HFF-Myc (cell line): ENCODE measurements at regions not wholly inside any gene's neighbourhood (a gene's known extent, or its start where the extent isn't known, plus 50 kb on each side); places are given as distances from the start of the nearest gene placed in this dataset.

ENCODE experiments used
- DNase-seq: peaks from one replicate; pipeline ENCODE4 v3.0.0-alpha.2; 2011; ENCODE audit warnings: low read depth; ENCODE audit errors: extremely low read depth
- H3K4me3 ChIP-seq: replicated peaks from 2 replicates; pipeline ENCODE4 v1.5.1; 2011; ENCODE audit warnings: low read depth, mild to moderate bottlenecking, control low read depth, low read length
- CTCF ChIP-seq: IDR thresholded peaks from 2 replicates; pipeline ENCODE4 v1.5.1; 2012; ENCODE audit warnings: mild to moderate bottlenecking, low read depth, low read length, control low read depth; ENCODE audit errors: missing control alignments

GRCh38 chr2:193502363-193503035 lies 1307.8 kb upstream of the TMEFF2 start:
- DNase-seq, result no peak
- TF ChIP-seq CTCF, result no peak

GRCh38 chr2:193496786-193497185 lies 1302.1 kb upstream of the TMEFF2 start:
- no peak for TF ChIP-seq CTCF

More at GRCh38 chr2:193502363-193503035, 1307.8 kb upstream of the TMEFF2 start:
- no peak overlapping the region for H3K4me3 ChIP-seq

DNA sequence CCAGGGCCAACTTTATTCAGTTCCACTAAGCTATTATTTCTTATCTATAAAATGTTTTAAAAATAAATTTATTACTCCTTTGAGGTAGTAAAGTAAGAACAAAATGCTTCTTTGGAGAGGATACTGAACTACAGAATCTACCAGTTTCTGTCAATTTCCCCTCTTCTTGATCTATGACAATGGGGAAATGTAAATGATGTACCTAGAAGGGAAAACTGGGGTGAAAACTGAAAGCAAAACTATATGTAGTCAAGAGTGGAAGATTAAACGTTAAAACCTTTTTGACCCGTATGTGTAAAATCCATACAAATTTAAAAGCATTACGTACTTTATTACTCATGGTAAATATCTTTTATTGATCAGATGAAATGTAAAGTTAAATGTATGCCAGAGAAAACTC lies 1287.8 kb upstream of the TMEFF2 start:
- no peak overlapping the region for H3K4me3 ChIP-seq
- DNase-seq, result no peak
- no peak for TF ChIP-seq CTCF

More at GRCh38 chr2:193496786-193497185, 1302.1 kb upstream of the TMEFF2 start:
- DNase-seq, result no peak
- no peak overlapping the region for H3K4me3 ChIP-seq

- no peak for DNase-seq
- no peak overlapping the region for H3K4me3 ChIP-seq
- no peak for TF ChIP-seq CTCF
Observed at GRCh38 chr2:193480187-193480586, 1285.5 kb upstream of the TMEFF2 start.

- DNase-seq, result no peak
- no peak overlapping the region for H3K4me3 ChIP-seq
- no peak for TF ChIP-seq CTCF
Observed at GRCh38 chr2:193476171-193476800, 1281.6 kb upstream of the TMEFF2 start.

- H3K4me3 ChIP-seq, result no peak overlapping the region
- TF ChIP-seq CTCF, result no peak
- no peak for DNase-seq
Observed at GRCh38 chr2:193475038-193475437, 1280.3 kb upstream of the TMEFF2 start.
